Endodermal cell (in vitro differentiated cells): ENCODE measurements at regions not wholly inside any gene's neighbourhood (a gene's known extent, or its start where the extent isn't known, plus 50 kb on each side); places are given as distances from the start of the nearest gene placed in this dataset.

Experiments
- DNase-seq: peaks from one replicate; pipeline ENCODE4 v3.0.0-alpha.2; 2017
- H3K27ac ChIP-seq: 2 replicates; pipeline ENCODE4 v1.5.1; 2013; ENCODE audit warnings: mild to moderate bottlenecking, low read depth, low read length, moderate library complexity
- H3K27me3 ChIP-seq: 2 replicates; pipeline ENCODE4 v1.6.1; 2013; ENCODE audit warnings: mild to moderate bottlenecking, low read length, moderate library complexity; ENCODE audit not compliant: insufficient read depth, control insufficient read depth, poor library complexity, severe bottlenecking
- H3K36me3 ChIP-seq: 2 replicates; pipeline ENCODE4 v1.7.0; 2013; ENCODE audit warnings: mild to moderate bottlenecking, low read length, moderate library complexity; ENCODE audit not compliant: control insufficient read depth, insufficient read depth
- H3K4me1 ChIP-seq: one replicate; pipeline ENCODE4 v1.7.0; 2013; ENCODE audit warnings: low read length; ENCODE audit not compliant: control insufficient read depth, insufficient read depth
- H3K4me3 ChIP-seq: 2 replicates; pipeline ENCODE4 v1.5.1; 2013; ENCODE audit warnings: mild to moderate bottlenecking, low read length, moderate library complexity
- H3K9ac ChIP-seq: 2 replicates; pipeline ENCODE4 v1.6.1; 2013; ENCODE audit warnings: mild to moderate bottlenecking, low read length, moderate library complexity; ENCODE audit not compliant: poor library complexity, severe bottlenecking; ENCODE audit errors: extremely low read depth
- H3K9me3 ChIP-seq: 2 replicates; pipeline ENCODE4 v1.6.1; 2013; ENCODE audit warnings: mild to moderate bottlenecking, low read length, moderate library complexity; ENCODE audit not compliant: control insufficient read depth
- H3K27ac Mint-ChIP-seq: 2 replicates; pipeline ENCODE4 v1.8.0; 2020; ENCODE audit warnings: mixed read lengths
- H3K27me3 Mint-ChIP-seq: 2 replicates; pipeline ENCODE4 v1.8.0; 2021; ENCODE audit warnings: mild to moderate bottlenecking, mixed read lengths; ENCODE audit not compliant: insufficient read depth
- H3K36me3 Mint-ChIP-seq: 2 replicates; pipeline ENCODE4 v1.8.0; 2020; ENCODE audit warnings: low read depth, mixed read lengths
- H3K4me1 Mint-ChIP-seq: 2 replicates; pipeline ENCODE4 v1.8.0; 2020; ENCODE audit warnings: mixed read lengths
- H3K4me3 Mint-ChIP-seq: 2 replicates; pipeline ENCODE4 v1.8.0; 2020; ENCODE audit warnings: mild to moderate bottlenecking, moderate library complexity, mixed read lengths
- H3K9me3 Mint-ChIP-seq: 2 replicates; pipeline ENCODE4 v1.8.0; 2020; ENCODE audit warnings: mild to moderate bottlenecking, mixed read lengths
- CTCF ChIP-seq: fragments of 200-600 bp; sonication (generic); conservative IDR thresholded peaks from 2 replicates; pipeline ENCODE4 v1.5.0; 2021; ENCODE audit warnings: antibody characterized with exemption, mild to moderate bottlenecking
- WGBS, 2 experiments: methylation state at CpG; one replicate each; pipeline versions ENCODE4 v1.1.5 to v1.1.7; 2013; ENCODE audit warnings: missing lambda C conversion rate in 2 of 2, mixed read lengths in 1 of 2; ENCODE audit not compliant: insufficient coverage in 1 of 2, insufficient read length in 1 of 2; 5-methylcytosine and 5-hydroxymethylcytosine counted together

- Histone ChIP-seq H3K9me3 (no peaks in the 10 kb centered on the region), H3K36me3 (no peaks in the 10 kb centered on the region), H3K4me3 (no peak overlapping the region), H3K4me1 (no peaks in the 10 kb centered on the region), H3K27ac (no peak overlapping the region), H3K27me3 (no peaks in the 10 kb centered on the region), H3K9ac (no peak overlapping the region)
- no peak overlapping the region for H3K4me3 Mint-ChIP-seq
- H3K9me3 Mint-ChIP-seq: no peaks in the 10 kb centered on the region
- no peak for TF ChIP-seq CTCF
- H3K4me1 Mint-ChIP-seq: no peaks in the 10 kb centered on the region
- 91 to 100% methylated on average over 1 to 2 of the region's 3 CpGs for WGBS, 2 experiments
- no peaks in the 10 kb centered on the region for H3K27me3 Mint-ChIP-seq
- H3K36me3 Mint-ChIP-seq: no peaks in the 10 kb centered on the region
- no peak for DNase-seq
- H3K27ac Mint-ChIP-seq: no peak overlapping the region
Observed at GRCh38 chr13:74259641-74260040, 125.4 kb upstream of the KLF12 start.

- no peaks in the 10 kb centered on the region for H3K4me1 ChIP-seq
- Mint-ChIP-seq H3K27me3 (no peaks in the 10 kb centered on the region), H3K4me3 (no peak overlapping the region), H3K9me3 (no peaks in the 10 kb centered on the region), H3K27ac (no peak overlapping the region), H3K36me3 (no peaks in the 10 kb centered on the region), H3K4me1 (no peaks in the 10 kb centered on the region)
- no peak overlapping the region for H3K27ac ChIP-seq
- no peak for DNase-seq
- WGBS, 2 experiments: 91 to 100% methylated on average over 2 to 4 of the region's 4 CpGs
- H3K27me3 ChIP-seq: no peaks in the 10 kb centered on the region
- TF ChIP-seq CTCF: no peak
- no peak overlapping the region for H3K4me3 ChIP-seq
- H3K36me3 ChIP-seq: no peaks in the 10 kb centered on the region
- H3K9ac ChIP-seq: no peak overlapping the region
- no peaks in the 10 kb centered on the region for H3K9me3 ChIP-seq
Observed at GRCh38 chr13:74258961-74259360, 124.8 kb upstream of the KLF12 start.

- H3K36me3 ChIP-seq: no peaks in the 10 kb centered on the region
- DNase-seq: no peak
- H3K27ac ChIP-seq: no peak overlapping the region
- WGBS, 2 experiments: 92 to 95% methylated on average over 4 of the region's 4 CpGs
- H3K4me3 ChIP-seq: no peak overlapping the region
- Mint-ChIP-seq H3K27me3 (no peaks in the 10 kb centered on the region), H3K4me3 (no peak overlapping the region), H3K9me3 (no peaks in the 10 kb centered on the region), H3K27ac (no peak overlapping the region), H3K36me3 (no peaks in the 10 kb centered on the region), H3K4me1 (no peaks in the 10 kb centered on the region)
- H3K27me3 ChIP-seq: no peaks in the 10 kb centered on the region
- H3K4me1 ChIP-seq: no peaks in the 10 kb centered on the region
- no peaks in the 10 kb centered on the region for H3K9me3 ChIP-seq
- TF ChIP-seq CTCF: no peak
- H3K9ac ChIP-seq: no peak overlapping the region
Observed at GRCh38 chr13:74256969-74257368, 122.8 kb upstream of the KLF12 start.
